Fibroblast of pulmonary artery (primary cell): ENCODE measurements at regions not wholly inside any gene's neighbourhood (a gene's known extent, or its start where the extent isn't known, plus 50 kb on each side); places are given as distances from the start of the nearest gene placed in this dataset.
A peak's percentile ranks its signal among the peaks of the same experiment; 100 is the strongest.

Source experiments
- DNase-seq: peaks from one replicate; pipeline ENCODE4 v3.0.0-alpha.2; 2010; ENCODE audit warnings: low read depth
- H3K4me3 ChIP-seq: replicated peaks from 2 replicates; pipeline ENCODE4 v1.5.1; 2011; ENCODE audit warnings: low read depth, mild to moderate bottlenecking, control low read depth, low read length, moderate library complexity
- TF ChIP-seq, protein P1 (sequence below): IDR thresholded peaks from 2 replicates; pipeline ENCODE4 v1.5.1; 2011; ENCODE audit warnings: mild to moderate bottlenecking, control low read depth, low read length, inconsistent platforms; ENCODE audit errors: missing control alignments

DNA sequence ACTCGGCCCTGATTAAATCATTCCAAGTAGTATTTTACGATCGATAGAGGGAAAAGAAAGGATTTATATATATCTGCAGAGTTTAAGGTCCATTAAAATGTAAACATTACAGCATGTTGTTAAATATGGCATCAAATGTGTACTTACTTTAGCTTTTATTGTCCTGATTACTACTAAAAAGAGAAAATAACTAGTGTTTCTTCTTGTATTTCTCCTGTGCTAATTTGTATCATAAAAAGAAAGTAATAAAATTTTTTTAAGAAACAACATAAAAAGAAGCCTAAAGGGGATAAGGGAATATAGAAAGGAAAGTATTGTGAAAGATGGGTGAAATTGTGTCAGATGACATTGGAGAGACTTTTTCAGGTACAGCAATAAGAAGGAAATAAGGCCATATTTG is 300.3 kb upstream of the ARSJ start:
- no peak overlapping the region for H3K4me3 ChIP-seq
- TF ChIP-seq, protein P1, sequence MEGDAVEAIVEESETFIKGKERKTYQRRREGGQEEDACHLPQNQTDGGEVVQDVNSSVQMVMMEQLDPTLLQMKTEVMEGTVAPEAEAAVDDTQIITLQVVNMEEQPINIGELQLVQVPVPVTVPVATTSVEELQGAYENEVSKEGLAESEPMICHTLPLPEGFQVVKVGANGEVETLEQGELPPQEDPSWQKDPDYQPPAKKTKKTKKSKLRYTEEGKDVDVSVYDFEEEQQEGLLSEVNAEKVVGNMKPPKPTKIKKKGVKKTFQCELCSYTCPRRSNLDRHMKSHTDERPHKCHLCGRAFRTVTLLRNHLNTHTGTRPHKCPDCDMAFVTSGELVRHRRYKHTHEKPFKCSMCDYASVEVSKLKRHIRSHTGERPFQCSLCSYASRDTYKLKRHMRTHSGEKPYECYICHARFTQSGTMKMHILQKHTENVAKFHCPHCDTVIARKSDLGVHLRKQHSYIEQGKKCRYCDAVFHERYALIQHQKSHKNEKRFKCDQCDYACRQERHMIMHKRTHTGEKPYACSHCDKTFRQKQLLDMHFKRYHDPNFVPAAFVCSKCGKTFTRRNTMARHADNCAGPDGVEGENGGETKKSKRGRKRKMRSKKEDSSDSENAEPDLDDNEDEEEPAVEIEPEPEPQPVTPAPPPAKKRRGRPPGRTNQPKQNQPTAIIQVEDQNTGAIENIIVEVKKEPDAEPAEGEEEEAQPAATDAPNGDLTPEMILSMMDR: no peak
- DNase-seq: no peak

DNA sequence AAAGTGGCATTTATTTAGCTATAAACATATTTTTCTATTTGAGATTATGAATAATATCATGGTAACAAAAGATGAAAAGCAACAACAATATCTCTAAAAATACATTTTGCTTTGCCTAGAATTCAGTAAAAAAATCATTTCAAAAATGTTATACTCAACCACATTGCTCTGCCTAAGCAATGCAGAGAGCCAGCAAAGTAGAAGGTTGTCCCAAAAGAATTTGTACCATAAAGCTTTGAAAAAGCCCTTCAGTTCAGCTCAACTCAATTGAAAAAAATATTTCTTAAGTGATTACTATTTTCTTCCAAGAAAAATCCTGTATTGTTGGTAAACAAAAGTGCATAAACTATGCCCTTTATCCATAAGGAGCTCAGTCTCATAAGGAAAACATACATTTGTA is 301.2 kb upstream of the ARSJ start:
- TF ChIP-seq, protein P1: no peak
- DNase-seq: no peak
- H3K4me3 ChIP-seq: no peak overlapping the region

DNA sequence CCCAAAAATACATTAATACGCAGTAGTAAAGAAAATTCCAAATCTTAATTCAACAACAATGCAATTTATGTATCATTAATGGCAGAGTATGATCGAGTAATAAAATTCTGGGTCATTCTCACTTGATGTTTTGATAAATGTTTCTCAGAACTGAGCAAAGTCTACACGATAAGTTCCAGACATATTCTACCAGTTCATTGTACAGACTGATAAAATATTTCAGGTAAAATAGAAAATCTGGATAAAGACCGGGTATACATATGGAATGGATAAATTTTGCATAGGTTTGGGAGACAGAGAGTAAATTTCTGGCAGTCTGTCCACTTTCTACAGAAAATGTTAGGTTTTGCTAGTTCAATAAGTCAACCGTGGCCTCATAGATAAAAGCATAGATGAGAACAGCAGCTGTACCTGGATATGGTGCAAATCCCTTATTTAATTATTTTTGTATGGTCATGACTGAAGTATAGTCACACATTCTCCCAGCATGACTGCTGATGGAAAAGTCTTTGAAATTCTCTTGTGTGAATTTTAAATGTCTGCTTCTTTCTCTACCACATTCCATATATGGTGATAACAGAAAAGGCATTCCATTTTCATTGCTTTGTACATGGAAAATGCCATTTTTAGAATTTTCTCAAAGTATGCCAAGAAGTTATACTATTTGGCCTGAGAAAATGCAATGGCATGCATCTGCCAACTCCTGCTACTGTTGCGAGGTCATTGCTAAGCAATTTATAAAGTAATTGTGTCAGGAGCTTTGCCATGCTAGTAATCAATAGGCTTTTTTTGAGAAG is 301.9 kb upstream of the ARSJ start:
- TF ChIP-seq, protein P1: no peak
- H3K4me3 ChIP-seq: no peak overlapping the region
- DNase-seq: peak; percentile 87

DNA sequence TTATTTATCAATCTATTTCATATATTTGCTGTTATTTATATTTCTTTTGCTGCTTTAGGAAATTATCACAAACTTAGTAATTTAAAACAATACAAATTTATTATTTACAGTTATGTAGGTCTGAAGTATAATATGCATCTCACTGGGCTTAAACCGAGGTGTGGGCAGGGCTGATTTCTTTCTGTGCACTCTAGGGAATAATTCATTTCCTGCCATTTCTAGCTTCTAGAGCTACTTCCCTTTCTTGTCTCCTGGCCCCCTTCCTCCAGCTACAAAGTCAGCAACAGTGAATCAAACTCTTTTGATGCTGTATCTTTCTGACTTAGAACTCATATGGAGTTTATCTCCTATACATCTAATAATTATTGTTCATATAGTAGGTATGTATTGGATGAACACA is 303.5 kb upstream of the ARSJ start:
- DNase-seq: no peak
- H3K4me3 ChIP-seq: no peak overlapping the region
- TF ChIP-seq, protein P1: no peak

DNA sequence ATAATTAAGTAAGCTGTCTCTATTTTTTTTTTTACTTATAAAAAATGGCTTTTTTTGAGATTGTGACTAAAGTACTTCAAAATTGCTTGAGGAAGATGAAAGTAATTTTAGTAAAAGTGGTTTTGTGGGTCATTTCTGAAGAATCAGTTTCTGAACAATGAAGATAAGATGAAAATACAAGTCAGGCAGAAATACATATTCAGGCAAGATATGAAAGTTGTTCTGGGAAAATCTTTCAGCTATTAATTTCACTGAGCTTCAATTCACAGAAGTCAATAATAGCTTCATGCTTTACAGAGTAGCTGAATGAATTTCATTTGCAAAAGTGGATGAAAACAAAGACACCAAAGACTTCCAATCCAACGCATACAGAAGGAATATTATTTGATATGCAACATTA is 305.2 kb upstream of the ARSJ start:
- DNase-seq: no peak
- TF ChIP-seq, protein P1: no peak

DNA sequence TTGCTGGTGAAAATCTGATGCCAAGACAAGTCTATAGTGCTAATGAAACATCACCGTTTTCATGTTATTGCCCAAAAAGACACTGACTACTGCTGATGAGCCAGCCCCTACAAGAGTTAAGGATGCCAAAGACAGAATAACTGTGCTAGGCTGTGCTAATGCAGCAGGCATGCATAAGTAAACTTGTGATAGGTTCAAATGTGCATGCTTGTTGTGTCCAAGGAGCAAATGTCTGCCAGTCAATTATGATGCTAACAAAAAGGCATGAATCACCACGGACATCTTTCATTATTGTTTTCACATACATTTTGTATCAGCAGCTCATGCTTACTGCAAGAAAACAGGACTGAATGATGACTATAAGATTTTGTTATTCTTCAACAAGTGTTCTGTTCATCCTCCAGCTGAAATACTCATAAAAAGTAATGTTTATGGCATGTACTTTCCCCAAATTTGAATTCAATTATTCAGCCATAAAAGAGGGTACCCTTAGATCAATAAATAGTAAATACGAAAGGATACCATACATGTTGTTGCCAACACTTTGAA is 306.9 kb upstream of the ARSJ start:
- TF ChIP-seq, protein P1: no peak
- H3K4me3 ChIP-seq: no peak overlapping the region
- no peak for DNase-seq

More for the DNA sequence above, 305.2 kb upstream of the ARSJ start:
- H3K4me3 ChIP-seq: no peak overlapping the region
